GM12878 (cell line): ENCODE measurements at regions not wholly inside any gene's neighbourhood (a gene's known extent, or its start where the extent isn't known, plus 50 kb on each side); places are given as distances from the start of the nearest gene placed in this dataset.

Experiments used
- ATAC-seq: fragments of 200-7000 bp; cut with Tn5 transposase; 3 replicates; pipeline ENCODE4 v1.9.1; 2020; ENCODE audit warnings: mild to moderate bottlenecking, moderate library complexity
- BruUV-seq: library from RNA; stranded (reverse); fragments of 400-500 nt; replicated peaks from 2 replicates; lab custom pipeline; 2021; lab: Mats Ljungman, UMichigan
- CTCF ChIA-PET: fragments of 300-600 bp; sonication (Branson Sonifier 250); formaldehyde crosslinking; extraction: SDS; loops from one replicate; lab custom pipeline; 2021; ENCODE audit warnings: inconsistent platforms; lab: Yijun Ruan, JAX
- POLR2A ChIA-PET: fragments of 350-600 bp; formaldehyde crosslinking; extraction: SDS; loops from one replicate; lab custom pipeline; 2021; ENCODE audit warnings: inconsistent platforms; lab: Charles Lee
- RAD21 ChIA-PET: fragments of 300-600 bp; sonication (Branson Sonifier 250); formaldehyde crosslinking; loops from one replicate; lab custom pipeline; 2023; ENCODE audit warnings: antibody characterized with exemption; ENCODE audit not compliant: unreplicated experiment; lab: Charles Lee
- SMC1A ChIA-PET: fragments of 300-600 bp; sonication (Branson Sonifier 250); formaldehyde crosslinking; loops from one replicate; lab custom pipeline; 2023; ENCODE audit not compliant: unreplicated experiment, uncharacterized antibody; lab: Charles Lee
- DNase-seq: peaks from one replicate; pipeline ENCODE4 v3.0.0-alpha.2; 2011; ENCODE audit warnings: low read depth, low spot score
- FAIRE-seq: peaks from 3 replicates; lab custom pipeline; 2011; peaks lifted over from hg19 to GRCh38; lab: Jason Lieb, UNC
- H2AFZ ChIP-seq: 2 replicates; pipeline ENCODE4 v1.6.0; 2011; ENCODE audit warnings: low read depth, low read length, control low read depth; ENCODE audit not compliant: control insufficient read depth
- H3K27ac ChIP-seq: 2 replicates; pipeline ENCODE4 v1.5.1; 2011; ENCODE audit warnings: control low read depth; ENCODE audit not compliant: control insufficient read depth, insufficient read depth
- H3K27me3 ChIP-seq, 2 experiments: replicated peaks in 1 of 2; 2 replicates each; pipeline versions ENCODE4 v1.6.0 to v1.6.1; 2011; ENCODE audit warnings: low read length in 1 of 2; ENCODE audit not compliant: control insufficient read depth in 2 of 2, insufficient read depth in 2 of 2
- H3K36me3 ChIP-seq, 2 experiments: 2 replicates each; pipeline ENCODE4 v1.5.1; 2011; ENCODE audit warnings: low read length in 1 of 2; ENCODE audit not compliant: control insufficient read depth in 2 of 2, insufficient read depth in 2 of 2
- H3K4me1 ChIP-seq: 2 replicates; pipeline ENCODE4 v1.6.1; 2011; ENCODE audit warnings: mild to moderate bottlenecking, low read length, moderate library complexity, mixed read lengths; ENCODE audit not compliant: control insufficient read depth, insufficient read depth
- H3K4me2 ChIP-seq: 2 replicates; pipeline ENCODE4 v1.6.0; 2011; ENCODE audit warnings: control low read depth; ENCODE audit not compliant: control insufficient read depth, insufficient read depth
- H3K4me3 ChIP-seq: fragments of 200-600 bp; sonication (generic); 2 replicates; pipeline ENCODE4 v1.5.1; 2016
- H3K79me2 ChIP-seq: 2 replicates; pipeline ENCODE4 v1.6.0; 2011; ENCODE audit warnings: low read length; ENCODE audit not compliant: control insufficient read depth, insufficient read depth
- H3K9ac ChIP-seq: 2 replicates; pipeline ENCODE4 v1.8.0; 2011; ENCODE audit warnings: low read length, control low read depth, mixed read lengths; ENCODE audit not compliant: control insufficient read depth, insufficient read depth
- H3K9me3 ChIP-seq: replicated peaks from 3 replicates; pipeline ENCODE4 v1.5.1; 2011; ENCODE audit warnings: mild to moderate bottlenecking, low read length; ENCODE audit not compliant: control insufficient read depth, insufficient read depth
- H4K20me1 ChIP-seq: 2 replicates; pipeline ENCODE4 v1.6.0; 2011; ENCODE audit not compliant: control insufficient read depth, insufficient read depth
- BCL11A ChIP-seq: IDR thresholded peaks from 2 replicates; pipeline ENCODE4 v1.6.1; 2011; ENCODE audit warnings: low read depth, low read length
- GATAD2B ChIP-seq: fragments of 450-650 bp; conservative IDR thresholded peaks from 2 replicates; pipeline ENCODE4 v1.6.1; 2017; ENCODE audit warnings: low read depth, mild to moderate bottlenecking, moderate library complexity
- MYC ChIP-seq: IDR thresholded peaks from 2 replicates; pipeline ENCODE4 v1.6.1; 2011; ENCODE audit warnings: mild to moderate bottlenecking, low read length, moderate library complexity, inconsistent platforms; ENCODE audit not compliant: insufficient read depth, insufficient replicate concordance, insufficient read length, severe bottlenecking
- NR2C1 ChIP-seq: fragments of 450-650 bp; IDR thresholded peaks from 2 replicates; pipeline ENCODE4 v1.6.1; 2017; ENCODE audit warnings: antibody characterized with exemption, mild to moderate bottlenecking, moderate library complexity
- NRF1 ChIP-seq: conservative IDR thresholded peaks from 2 replicates; pipeline ENCODE4 v1.6.1; 2011; ENCODE audit warnings: mild to moderate bottlenecking, low read depth, low read length, improper control_type of control experiment
- RCOR1 ChIP-seq: conservative IDR thresholded peaks from 2 replicates; pipeline ENCODE4 v1.6.1; 2012; ENCODE audit warnings: low read depth, low read length, improper control_type of control experiment
- RELA ChIP-seq: fragments of 450-650 bp; IDR thresholded peaks from 2 replicates; pipeline ENCODE4 v1.8.0; 2014; ENCODE audit warnings: borderline replicate concordance; ENCODE audit not compliant: partially characterized antibody
- ZNF217 ChIP-seq: fragments of 450-650 bp; IDR thresholded peaks from 2 replicates; pipeline ENCODE4 v1.6.1; 2017; ENCODE audit warnings: antibody characterized with exemption, mild to moderate bottlenecking
- ZNF24 ChIP-seq: fragments of 450-650 bp; IDR thresholded peaks from 2 replicates; pipeline ENCODE4 v1.6.1; 2017; ENCODE audit warnings: antibody characterized with exemption, mild to moderate bottlenecking
- WGBS: methylation state at CpG from one replicate; pipeline ENCODE4 v1.1.6; 2016; ENCODE audit warnings: low lambda C conversion rate; ENCODE audit not compliant: insufficient replicate concordance, insufficient coverage; ENCODE audit errors: missing lambda C conversion rate; 5-methylcytosine and 5-hydroxymethylcytosine counted together
- in situ Hi-C: fragments of 300-500 bp; cut with MboI; formaldehyde crosslinking; loops from 9 replicates; pipeline ENCODE4 v1.14.3; 2018; ENCODE audit warnings: mixed read lengths
- intact Hi-C: fragments of 100-400 bp; cut with micrococcal nuclease; formaldehyde crosslinking; loops from one replicate; pipeline ENCODE4 v1.14.2; 2022; ENCODE audit not compliant: unreplicated experiment
- TF ChIP-seq, protein P1 (sequence below): fragments of 450-650 bp; formaldehyde crosslinking; IDR thresholded peaks from 2 replicates; pipeline ENCODE4 v1.4.0; 2022; ENCODE audit warnings: mild to moderate bottlenecking, moderate library complexity
- TF ChIP-seq, protein P2 (sequence below): fragments of 450-650 bp; IDR thresholded peaks from 2 replicates; pipeline ENCODE4 v1.6.1; 2017; ENCODE audit warnings: antibody characterized with exemption, mild to moderate bottlenecking, moderate library complexity
- TF ChIP-seq, protein P3 (sequence below): IDR thresholded peaks from 2 replicates; pipeline ENCODE4 v1.6.1; 2011; ENCODE audit warnings: borderline replicate concordance, low read depth, mild to moderate bottlenecking, moderate library complexity, low read length; ENCODE audit not compliant: insufficient read depth, poor library complexity, severe bottlenecking

DNA sequence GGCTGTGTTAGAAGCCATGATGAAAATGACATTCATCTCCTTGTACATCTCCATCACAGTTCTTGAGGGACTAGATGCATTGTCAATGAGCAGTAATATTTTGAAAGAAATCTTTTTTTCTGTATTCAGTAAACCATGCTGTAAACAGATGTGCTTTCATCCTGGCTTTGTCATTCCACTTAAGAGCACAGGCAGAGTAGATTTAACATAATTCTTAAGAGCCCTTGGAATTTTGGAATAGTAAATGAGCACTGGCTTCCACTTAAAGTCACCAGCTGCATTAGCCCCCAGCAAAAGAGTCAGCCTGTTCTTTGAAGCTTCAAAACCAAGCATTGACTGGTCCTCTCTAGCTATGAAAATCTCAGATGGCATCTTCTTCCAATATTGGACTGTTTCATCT, 197.8 kb upstream of the HDDC2 start (continued):
- TF ChIP-seq, protein P1, sequence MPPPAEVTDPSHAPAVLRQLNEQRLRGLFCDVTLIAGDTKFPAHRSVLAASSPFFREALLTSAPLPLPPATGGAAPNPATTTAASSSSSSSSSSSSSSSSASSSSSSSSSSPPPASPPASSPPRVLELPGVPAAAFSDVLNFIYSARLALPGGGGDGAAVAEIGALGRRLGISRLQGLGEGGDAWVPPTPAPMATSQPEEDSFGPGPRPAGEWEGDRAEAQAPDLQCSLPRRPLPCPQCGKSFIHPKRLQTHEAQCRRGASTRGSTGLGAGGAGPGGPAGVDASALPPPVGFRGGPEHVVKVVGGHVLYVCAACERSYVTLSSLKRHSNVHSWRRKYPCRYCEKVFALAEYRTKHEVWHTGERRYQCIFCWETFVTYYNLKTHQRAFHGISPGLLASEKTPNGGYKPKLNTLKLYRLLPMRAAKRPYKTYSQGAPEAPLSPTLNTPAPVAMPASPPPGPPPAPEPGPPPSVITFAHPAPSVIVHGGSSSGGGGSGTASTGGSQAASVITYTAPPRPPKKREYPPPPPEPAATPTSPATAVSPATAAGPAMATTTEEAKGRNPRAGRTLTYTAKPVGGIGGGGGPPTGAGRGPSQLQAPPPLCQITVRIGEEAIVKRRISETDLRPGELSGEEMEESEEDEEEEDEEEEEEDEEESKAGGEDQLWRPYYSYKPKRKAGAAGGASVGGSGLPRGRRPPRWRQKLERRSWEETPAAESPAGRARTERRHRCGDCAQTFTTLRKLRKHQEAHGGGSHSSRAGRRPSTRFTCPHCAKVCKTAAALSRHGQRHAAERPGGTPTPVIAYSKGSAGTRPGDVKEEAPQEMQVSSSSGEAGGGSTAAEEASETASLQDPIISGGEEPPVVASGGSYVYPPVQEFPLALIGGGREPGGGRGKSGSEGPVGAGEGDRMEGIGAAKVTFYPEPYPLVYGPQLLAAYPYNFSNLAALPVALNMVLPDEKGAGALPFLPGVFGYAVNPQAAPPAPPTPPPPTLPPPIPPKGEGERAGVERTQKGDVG (CRISPR knock-in tag), result no peak
- TF ChIP-seq ZNF24 (no peak), RCOR1 (no peak), ZNF217 (no peak), RELA (no peak), NRF1 (no peak), GATAD2B (no peak), BCL11A (no peak), MYC (no peak)

- Histone ChIP-seq H3K4me2 (no peak overlapping the region), H3K27me3 (no peaks in the 10 kb centered on the region), H3K9me3 (no peaks in the 10 kb centered on the region), H3K27ac (no peak overlapping the region), H3K4me1 (no peaks in the 10 kb centered on the region), H3K79me2 (no peaks in the 10 kb centered on the region), H3K9ac (no peak overlapping the region), H2AFZ (no peak overlapping the region), H3K36me3 (no peaks in the 10 kb centered on the region), H4K20me1 (no peaks in the 10 kb centered on the region), H3K4me3 (no peak overlapping the region)
- ChIA-PET RAD21 (interaction anchor here (1.1 to 1.4 kb wide), 2 partner anchors 276 to 472 kb away, joined by 3 read pairs; no protein-coding TSS in a partner anchor), POLR2A (no interaction called here), SMC1A (interaction anchor here (0.5 to 1.1 kb wide), 5 partner anchors 21 to 301 kb away, joined by 3 to 4 read pairs (median 3); no protein-coding TSS in a partner anchor), CTCF (interaction anchor here (0.9 to 1.2 kb wide), 2 partner anchors 190 to 312 kb away, joined by 3 to 4 read pairs; no protein-coding TSS in a partner anchor)
- FAIRE-seq (no peak), DNase-seq (no peak), ATAC-seq (no peak)
- in situ Hi-C loops, result no loop called here
- 25% methylated on average over 3 of the region's 3 CpGs for WGBS
- BruUV-seq, result no TSS peak
- intact Hi-C loops, result no loop called here
- TF ChIP-seq, protein P2, sequence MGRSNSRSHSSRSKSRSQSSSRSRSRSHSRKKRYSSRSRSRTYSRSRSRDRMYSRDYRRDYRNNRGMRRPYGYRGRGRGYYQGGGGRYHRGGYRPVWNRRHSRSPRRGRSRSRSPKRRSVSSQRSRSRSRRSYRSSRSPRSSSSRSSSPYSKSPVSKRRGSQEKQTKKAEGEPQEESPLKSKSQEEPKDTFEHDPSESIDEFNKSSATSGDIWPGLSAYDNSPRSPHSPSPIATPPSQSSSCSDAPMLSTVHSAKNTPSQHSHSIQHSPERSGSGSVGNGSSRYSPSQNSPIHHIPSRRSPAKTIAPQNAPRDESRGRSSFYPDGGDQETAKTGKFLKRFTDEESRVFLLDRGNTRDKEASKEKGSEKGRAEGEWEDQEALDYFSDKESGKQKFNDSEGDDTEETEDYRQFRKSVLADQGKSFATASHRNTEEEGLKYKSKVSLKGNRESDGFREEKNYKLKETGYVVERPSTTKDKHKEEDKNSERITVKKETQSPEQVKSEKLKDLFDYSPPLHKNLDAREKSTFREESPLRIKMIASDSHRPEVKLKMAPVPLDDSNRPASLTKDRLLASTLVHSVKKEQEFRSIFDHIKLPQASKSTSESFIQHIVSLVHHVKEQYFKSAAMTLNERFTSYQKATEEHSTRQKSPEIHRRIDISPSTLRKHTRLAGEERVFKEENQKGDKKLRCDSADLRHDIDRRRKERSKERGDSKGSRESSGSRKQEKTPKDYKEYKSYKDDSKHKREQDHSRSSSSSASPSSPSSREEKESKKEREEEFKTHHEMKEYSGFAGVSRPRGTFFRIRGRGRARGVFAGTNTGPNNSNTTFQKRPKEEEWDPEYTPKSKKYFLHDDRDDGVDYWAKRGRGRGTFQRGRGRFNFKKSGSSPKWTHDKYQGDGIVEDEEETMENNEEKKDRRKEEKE, result no peak
- TF ChIP-seq NR2C1, result no peak
- TF ChIP-seq, protein P3, sequence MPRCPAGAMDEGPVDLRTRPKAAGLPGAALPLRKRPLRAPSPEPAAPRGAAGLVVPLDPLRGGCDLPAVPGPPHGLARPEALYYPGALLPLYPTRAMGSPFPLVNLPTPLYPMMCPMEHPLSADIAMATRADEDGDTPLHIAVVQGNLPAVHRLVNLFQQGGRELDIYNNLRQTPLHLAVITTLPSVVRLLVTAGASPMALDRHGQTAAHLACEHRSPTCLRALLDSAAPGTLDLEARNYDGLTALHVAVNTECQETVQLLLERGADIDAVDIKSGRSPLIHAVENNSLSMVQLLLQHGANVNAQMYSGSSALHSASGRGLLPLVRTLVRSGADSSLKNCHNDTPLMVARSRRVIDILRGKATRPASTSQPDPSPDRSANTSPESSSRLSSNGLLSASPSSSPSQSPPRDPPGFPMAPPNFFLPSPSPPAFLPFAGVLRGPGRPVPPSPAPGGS, result no peak
Observed at GRCh38 chr6:125503181-125503580, 201.4 kb upstream of the HDDC2 start.
